ENCODE measurements at regions not wholly inside any gene's neighbourhood (a gene's known extent, or its start where the extent isn't known, plus 50 kb on each side); places are given as distances from the start of the nearest gene placed in this dataset.

DNA sequence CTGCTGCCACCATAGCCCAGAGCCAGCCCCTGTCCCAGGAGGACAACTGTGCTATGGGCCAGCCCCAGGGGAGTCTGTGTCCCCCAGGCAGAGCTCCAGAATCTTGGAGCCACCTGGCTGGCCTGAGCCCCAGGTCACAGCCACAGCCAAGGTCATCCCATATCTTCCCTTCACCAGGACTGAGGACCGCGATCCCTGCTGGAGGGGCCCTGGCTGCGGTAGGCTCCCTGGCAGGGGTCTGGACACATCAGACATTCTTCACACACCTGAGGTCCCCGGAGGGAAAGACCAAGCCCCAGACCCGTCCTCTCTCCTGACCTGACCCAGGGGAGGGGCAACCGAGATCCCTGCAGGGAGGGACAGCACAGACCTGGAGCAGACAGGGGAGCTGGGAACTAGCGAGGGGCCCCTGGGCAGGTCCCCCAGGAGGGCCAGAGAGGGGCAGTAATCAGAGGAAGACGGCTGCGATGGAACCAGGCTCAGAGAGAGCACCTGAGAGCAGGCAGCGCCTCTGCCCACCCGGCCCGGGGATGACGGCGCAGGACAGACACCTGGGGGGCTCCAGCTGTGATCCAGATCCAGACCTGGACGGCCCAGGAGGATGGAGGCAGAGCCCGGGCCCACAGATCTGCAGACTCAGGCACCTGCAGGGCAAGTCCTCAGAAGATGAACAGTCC, 103.2 kb upstream of the EIF5 start:
- TF ChIP-seq TAF1 (IDR thresholded peaks at IDR 0.05; ENCODE audit: borderline replicate concordance, low read depth, low read length) (no peak), POLR2A (IDR thresholded peaks at IDR 0.05; ENCODE audit: low read depth, low read length) (no peak), POLR2AphosphoS5 (IDR thresholded peaks at IDR 0.05; ENCODE audit: low read depth, low read length) (no peak)
